HL-60 (cell line): ENCODE measurements at regions not wholly inside any gene's neighbourhood (a gene's known extent, or its start where the extent isn't known, plus 50 kb on each side); places are given as distances from the start of the nearest gene placed in this dataset.

Experiments
- DNase-seq, 2 experiments: peaks; one replicate each; pipeline ENCODE4 v3.0.0-alpha.2; 2010 to 2020; ENCODE audit warnings: low read depth in 1 of 2, low spot score in 1 of 2
- H3K27ac ChIP-seq: fragments of 250-450 bp; sonication (Bioruptor Pico); replicated peaks from 2 replicates; pipeline ENCODE4 v1.5.1; 2020; ENCODE audit warnings: mild to moderate bottlenecking, moderate library complexity
- H3K27me3 ChIP-seq: fragments of 250-450 bp; sonication (Bioruptor Pico); 2 replicates; pipeline ENCODE4 v1.5.1; 2021; ENCODE audit warnings: mild to moderate bottlenecking, moderate library complexity; ENCODE audit not compliant: insufficient read depth, poor library complexity, severe bottlenecking
- H3K4me3 ChIP-seq: replicated peaks from 2 replicates; pipeline ENCODE4 v1.5.1; 2011; ENCODE audit warnings: mild to moderate bottlenecking, control low read depth, low read length; ENCODE audit not compliant: insufficient read depth
- GABPA ChIP-seq: IDR thresholded peaks from 2 replicates; pipeline ENCODE4 v1.6.1; 2012; ENCODE audit warnings: low read depth
- POLR2AphosphoS5 ChIP-seq: IDR thresholded peaks from 2 replicates; pipeline ENCODE4 v1.6.1; 2012; ENCODE audit warnings: low read depth
- SPI1 ChIP-seq: IDR thresholded peaks from 2 replicates; pipeline ENCODE4 v1.6.1; 2012; ENCODE audit warnings: low read depth, mild to moderate bottlenecking, borderline replicate concordance
- TF ChIP-seq, protein P1 (sequence below): IDR thresholded peaks from one replicate; pipeline ENCODE4 v1.5.1; 2011; ENCODE audit warnings: low read length, control low read depth, inconsistent platforms; ENCODE audit not compliant: insufficient read depth
- TF ChIP-seq, protein P2 (sequence below): IDR thresholded peaks from 2 replicates; pipeline ENCODE4 v1.6.1; 2012; ENCODE audit warnings: low read depth; ENCODE audit not compliant: insufficient replicate concordance

DNA sequence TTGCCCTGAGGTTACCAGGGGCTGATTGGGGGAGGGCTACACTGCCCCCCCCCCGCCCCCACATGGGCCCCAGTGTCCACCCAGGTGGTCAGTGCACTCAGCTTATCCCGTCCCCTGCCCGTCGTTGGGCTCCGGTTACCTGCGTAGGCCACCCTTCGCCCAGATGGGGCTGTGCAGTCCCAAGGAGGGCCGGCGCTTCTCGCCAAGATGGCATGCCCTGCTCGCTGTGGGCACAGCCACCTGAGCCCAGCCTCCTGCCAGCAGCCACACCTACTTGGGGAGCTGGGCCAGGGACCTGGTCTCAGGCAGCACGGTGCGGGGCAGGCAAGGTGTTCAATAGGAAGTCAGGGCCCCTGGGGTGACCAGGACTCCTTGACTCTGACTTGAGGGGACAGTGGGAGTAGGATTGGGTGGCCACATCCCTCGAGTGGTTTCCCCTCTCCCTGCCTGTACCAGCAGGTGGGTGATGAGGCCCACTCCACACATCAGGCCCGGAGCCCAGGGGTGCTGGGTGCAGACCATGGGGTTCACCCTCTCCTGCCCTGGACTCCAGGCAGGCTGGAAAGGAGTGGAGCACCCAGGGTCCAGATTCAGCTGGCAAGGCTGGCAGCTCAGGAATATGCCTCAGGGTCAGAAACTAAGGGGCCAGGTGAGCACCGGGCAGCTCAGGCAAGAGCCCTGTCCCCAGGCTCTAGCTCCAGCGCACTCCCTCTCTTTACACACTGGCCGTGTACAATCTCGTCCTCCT is 170.3 kb downstream of the GLI2 start:
- TF ChIP-seq GABPA (no peak), SPI1 (no peak), POLR2AphosphoS5 (no peak)
- TF ChIP-seq, protein P1, sequence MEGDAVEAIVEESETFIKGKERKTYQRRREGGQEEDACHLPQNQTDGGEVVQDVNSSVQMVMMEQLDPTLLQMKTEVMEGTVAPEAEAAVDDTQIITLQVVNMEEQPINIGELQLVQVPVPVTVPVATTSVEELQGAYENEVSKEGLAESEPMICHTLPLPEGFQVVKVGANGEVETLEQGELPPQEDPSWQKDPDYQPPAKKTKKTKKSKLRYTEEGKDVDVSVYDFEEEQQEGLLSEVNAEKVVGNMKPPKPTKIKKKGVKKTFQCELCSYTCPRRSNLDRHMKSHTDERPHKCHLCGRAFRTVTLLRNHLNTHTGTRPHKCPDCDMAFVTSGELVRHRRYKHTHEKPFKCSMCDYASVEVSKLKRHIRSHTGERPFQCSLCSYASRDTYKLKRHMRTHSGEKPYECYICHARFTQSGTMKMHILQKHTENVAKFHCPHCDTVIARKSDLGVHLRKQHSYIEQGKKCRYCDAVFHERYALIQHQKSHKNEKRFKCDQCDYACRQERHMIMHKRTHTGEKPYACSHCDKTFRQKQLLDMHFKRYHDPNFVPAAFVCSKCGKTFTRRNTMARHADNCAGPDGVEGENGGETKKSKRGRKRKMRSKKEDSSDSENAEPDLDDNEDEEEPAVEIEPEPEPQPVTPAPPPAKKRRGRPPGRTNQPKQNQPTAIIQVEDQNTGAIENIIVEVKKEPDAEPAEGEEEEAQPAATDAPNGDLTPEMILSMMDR = no peak
- TF ChIP-seq, protein P2, sequence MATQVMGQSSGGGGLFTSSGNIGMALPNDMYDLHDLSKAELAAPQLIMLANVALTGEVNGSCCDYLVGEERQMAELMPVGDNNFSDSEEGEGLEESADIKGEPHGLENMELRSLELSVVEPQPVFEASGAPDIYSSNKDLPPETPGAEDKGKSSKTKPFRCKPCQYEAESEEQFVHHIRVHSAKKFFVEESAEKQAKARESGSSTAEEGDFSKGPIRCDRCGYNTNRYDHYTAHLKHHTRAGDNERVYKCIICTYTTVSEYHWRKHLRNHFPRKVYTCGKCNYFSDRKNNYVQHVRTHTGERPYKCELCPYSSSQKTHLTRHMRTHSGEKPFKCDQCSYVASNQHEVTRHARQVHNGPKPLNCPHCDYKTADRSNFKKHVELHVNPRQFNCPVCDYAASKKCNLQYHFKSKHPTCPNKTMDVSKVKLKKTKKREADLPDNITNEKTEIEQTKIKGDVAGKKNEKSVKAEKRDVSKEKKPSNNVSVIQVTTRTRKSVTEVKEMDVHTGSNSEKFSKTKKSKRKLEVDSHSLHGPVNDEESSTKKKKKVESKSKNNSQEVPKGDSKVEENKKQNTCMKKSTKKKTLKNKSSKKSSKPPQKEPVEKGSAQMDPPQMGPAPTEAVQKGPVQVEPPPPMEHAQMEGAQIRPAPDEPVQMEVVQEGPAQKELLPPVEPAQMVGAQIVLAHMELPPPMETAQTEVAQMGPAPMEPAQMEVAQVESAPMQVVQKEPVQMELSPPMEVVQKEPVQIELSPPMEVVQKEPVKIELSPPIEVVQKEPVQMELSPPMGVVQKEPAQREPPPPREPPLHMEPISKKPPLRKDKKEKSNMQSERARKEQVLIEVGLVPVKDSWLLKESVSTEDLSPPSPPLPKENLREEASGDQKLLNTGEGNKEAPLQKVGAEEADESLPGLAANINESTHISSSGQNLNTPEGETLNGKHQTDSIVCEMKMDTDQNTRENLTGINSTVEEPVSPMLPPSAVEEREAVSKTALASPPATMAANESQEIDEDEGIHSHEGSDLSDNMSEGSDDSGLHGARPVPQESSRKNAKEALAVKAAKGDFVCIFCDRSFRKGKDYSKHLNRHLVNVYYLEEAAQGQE = no peak
- H3K27ac ChIP-seq = no peak overlapping the region
- no peaks in the 10 kb centered on the region for H3K27me3 ChIP-seq
- H3K4me3 ChIP-seq = no peak overlapping the region
- no peak for DNase-seq

DNA sequence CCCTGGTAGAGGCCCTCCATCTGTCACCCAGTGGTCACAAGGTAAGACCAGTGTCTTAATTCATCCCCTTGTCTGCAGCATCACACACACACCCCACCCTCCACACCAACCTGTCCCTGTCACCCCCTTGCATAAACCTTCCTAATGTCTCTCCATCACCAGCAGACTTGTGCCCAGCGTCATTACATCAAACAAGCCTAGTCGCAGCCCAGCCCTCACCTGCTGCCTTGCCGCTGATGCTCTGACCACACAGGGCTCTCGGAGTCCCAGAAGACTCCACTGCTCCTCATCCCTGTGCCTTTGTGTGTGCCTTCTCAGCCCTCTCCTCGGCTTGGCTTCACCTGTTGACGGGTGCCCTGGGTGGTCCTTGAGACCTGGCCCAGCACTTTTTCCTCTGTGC is 171.2 kb downstream of the GLI2 start:
- Histone ChIP-seq H3K27me3 (no peaks in the 10 kb centered on the region), H3K4me3 (no peak overlapping the region), H3K27ac (no peak overlapping the region)
- TF ChIP-seq POLR2AphosphoS5 = no peak
- no peak for TF ChIP-seq SPI1
- DNase-seq = no peak

DNA sequence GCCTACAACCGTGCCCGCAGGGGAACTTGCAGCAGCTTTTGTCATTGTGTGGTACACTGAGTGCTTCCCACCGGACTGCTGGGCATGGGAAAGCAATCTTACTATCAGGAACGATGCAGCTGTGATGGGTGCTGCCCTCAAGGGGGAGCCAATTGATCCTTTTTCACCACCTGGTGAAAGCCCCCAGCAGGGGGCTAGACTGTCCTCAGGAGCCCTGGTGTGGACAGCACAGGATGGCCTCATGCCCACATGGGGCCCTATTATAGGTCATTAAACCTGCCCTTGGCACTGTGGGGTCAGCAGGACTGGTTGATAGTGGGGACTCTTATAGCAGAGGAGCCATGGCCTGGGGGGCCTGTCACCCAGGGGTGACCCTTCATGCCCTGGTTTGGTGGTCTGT is 172.2 kb downstream of the GLI2 start:
- H3K27me3 ChIP-seq = no peaks in the 10 kb centered on the region
- DNase-seq = no peak
- TF ChIP-seq GABPA = no peak
- TF ChIP-seq POLR2AphosphoS5 = no peak
- TF ChIP-seq, protein P1 = no peak
- TF ChIP-seq SPI1 = no peak
- TF ChIP-seq, protein P2 = no peak
- H3K4me3 ChIP-seq = no peak overlapping the region
- no peak overlapping the region for H3K27ac ChIP-seq

DNA sequence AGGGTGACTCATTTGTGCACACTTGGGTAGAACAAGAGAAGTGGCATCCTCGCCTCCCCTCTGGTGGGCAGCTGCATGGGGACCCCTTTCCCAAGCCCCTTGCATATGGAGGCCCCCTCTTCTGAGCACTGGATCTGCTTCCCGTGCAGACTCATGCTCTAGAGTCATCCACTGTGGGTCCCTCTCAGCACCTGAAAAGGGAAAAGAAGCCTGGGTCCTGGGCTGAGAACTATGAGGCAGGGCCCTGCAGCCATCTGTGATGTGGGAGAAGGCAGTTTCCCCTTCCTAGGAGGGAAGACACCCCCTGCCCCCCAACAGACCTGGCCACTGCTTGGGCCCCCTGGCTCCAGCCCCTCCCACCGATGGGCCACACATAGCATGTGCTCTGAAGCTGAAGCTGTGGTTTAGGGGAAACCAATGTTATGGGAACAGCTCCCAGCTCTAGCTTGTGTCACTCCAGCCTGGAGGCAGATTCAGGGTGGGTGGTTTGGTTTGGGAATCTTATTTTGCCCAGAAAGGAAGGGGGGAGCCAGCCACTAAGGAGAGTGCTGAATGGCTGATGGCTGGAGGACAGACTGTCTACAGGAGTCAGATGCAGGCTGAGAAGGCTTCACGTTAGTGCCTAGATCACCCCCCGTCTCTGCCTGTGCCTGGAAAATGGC is 172.8 kb downstream of the GLI2 start:
- no peak for DNase-seq
- Histone ChIP-seq H3K4me3 (no peak overlapping the region), H3K27me3 (no peaks in the 10 kb centered on the region), H3K27ac (no peak overlapping the region)
- TF ChIP-seq, protein P1 = no peak
- no peak for TF ChIP-seq POLR2AphosphoS5
- no peak for TF ChIP-seq GABPA
- no peak for TF ChIP-seq SPI1
- TF ChIP-seq, protein P2 = no peak
